ENCODE measurements at regions not wholly inside any gene's neighbourhood (a gene's known extent, or its start where the extent isn't known, plus 50 kb on each side); places are given as distances from the start of the nearest gene placed in this dataset.
A peak's percentile ranks its signal among the peaks of the same experiment; 100 is the strongest.

GRCh38 chr2:10217489-10218435, 84.9 kb upstream of the HPCAL1 start (continued):
- TF ChIP-seq, protein P1, sequence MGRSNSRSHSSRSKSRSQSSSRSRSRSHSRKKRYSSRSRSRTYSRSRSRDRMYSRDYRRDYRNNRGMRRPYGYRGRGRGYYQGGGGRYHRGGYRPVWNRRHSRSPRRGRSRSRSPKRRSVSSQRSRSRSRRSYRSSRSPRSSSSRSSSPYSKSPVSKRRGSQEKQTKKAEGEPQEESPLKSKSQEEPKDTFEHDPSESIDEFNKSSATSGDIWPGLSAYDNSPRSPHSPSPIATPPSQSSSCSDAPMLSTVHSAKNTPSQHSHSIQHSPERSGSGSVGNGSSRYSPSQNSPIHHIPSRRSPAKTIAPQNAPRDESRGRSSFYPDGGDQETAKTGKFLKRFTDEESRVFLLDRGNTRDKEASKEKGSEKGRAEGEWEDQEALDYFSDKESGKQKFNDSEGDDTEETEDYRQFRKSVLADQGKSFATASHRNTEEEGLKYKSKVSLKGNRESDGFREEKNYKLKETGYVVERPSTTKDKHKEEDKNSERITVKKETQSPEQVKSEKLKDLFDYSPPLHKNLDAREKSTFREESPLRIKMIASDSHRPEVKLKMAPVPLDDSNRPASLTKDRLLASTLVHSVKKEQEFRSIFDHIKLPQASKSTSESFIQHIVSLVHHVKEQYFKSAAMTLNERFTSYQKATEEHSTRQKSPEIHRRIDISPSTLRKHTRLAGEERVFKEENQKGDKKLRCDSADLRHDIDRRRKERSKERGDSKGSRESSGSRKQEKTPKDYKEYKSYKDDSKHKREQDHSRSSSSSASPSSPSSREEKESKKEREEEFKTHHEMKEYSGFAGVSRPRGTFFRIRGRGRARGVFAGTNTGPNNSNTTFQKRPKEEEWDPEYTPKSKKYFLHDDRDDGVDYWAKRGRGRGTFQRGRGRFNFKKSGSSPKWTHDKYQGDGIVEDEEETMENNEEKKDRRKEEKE (IDR thresholded peaks at IDR 0.05; ENCODE audit: borderline replicate concordance in 1 of 2, control insufficient read depth in 1 of 2, low read depth in 2 of 2, low read length in 1 of 2): no peak
- TF ChIP-seq, protein P2, sequence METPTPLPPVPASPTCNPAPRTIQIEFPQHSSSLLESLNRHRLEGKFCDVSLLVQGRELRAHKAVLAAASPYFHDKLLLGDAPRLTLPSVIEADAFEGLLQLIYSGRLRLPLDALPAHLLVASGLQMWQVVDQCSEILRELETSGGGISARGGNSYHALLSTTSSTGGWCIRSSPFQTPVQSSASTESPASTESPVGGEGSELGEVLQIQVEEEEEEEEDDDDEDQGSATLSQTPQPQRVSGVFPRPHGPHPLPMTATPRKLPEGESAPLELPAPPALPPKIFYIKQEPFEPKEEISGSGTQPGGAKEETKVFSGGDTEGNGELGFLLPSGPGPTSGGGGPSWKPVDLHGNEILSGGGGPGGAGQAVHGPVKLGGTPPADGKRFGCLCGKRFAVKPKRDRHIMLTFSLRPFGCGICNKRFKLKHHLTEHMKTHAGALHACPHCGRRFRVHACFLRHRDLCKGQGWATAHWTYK (CRISPR knock-in tag; IDR thresholded peaks at IDR 0.05): no peak
- peak; percentile 48 for TF ChIP-seq POLR2G (IDR thresholded peaks at IDR 0.05; ENCODE audit: low read depth, low read length)

Measured in K562 (cell line).